ENCODE measurements at regions not wholly inside any gene's neighbourhood (a gene's known extent, or its start where the extent isn't known, plus 50 kb on each side); places are given as distances from the start of the nearest gene placed in this dataset.

- TF ChIP-seq ZNF792 (CRISPR knock-in tag; IDR thresholded peaks at IDR 0.05) = no peak
- TF ChIP-seq FOXP4 (CRISPR knock-in tag; IDR thresholded peaks at IDR 0.05) = peak; percentile 88
- TF ChIP-seq ZBTB7B (CRISPR knock-in tag; IDR thresholded peaks at IDR 0.05) = no peak
- TF ChIP-seq ZNF609 (CRISPR knock-in tag; IDR thresholded peaks at IDR 0.05; ENCODE audit: borderline replicate concordance) = peak; percentile 45; the same call in 1 of the 2 replicates
- TF ChIP-seq ZMYM2 (CRISPR knock-in tag; IDR thresholded peaks at IDR 0.05) = 0 out of 2 replicates have a peak, but pooled peaks have one; percentile 20
- no peak for TF ChIP-seq TFE3 (CRISPR knock-in tag; IDR thresholded peaks at IDR 0.05)
- TF ChIP-seq SMAD3 (CRISPR knock-in tag; IDR thresholded peaks at IDR 0.05) = peak; percentile 75; the same call in 1 of the 2 replicates
- no peak for TF ChIP-seq ZNF574 (CRISPR knock-in tag; IDR thresholded peaks at IDR 0.05)
- TF ChIP-seq KDM6A (CRISPR knock-in tag; IDR thresholded peaks at IDR 0.05; ENCODE audit: low read depth) = peak; percentile 62; the same call in 1 of the 2 replicates
- TF ChIP-seq ZNF460 (CRISPR knock-in tag; IDR thresholded peaks at IDR 0.05; ENCODE audit: borderline replicate concordance) = no peak
- TF ChIP-seq ERF (CRISPR knock-in tag; IDR thresholded peaks at IDR 0.05) = 0 out of 2 replicates have a peak, but pooled peaks have one; percentile 48
- TF ChIP-seq HNF4A (CRISPR knock-in tag; IDR thresholded peaks at IDR 0.05) = peak; percentile 83
- peak; percentile 47; the same call in 1 of the 2 replicates for TF ChIP-seq HMG20B (CRISPR knock-in tag; conservative IDR thresholded peaks at IDR 0.05)
- 0 out of 2 replicates have a peak, but pooled peaks have one; percentile 33 for TF ChIP-seq CREM (IDR thresholded peaks at IDR 0.05)
- TF ChIP-seq CREM (CRISPR knock-in tag; IDR thresholded peaks at IDR 0.05) = no peak
- peak; percentile 56; the same call in 1 of the 2 replicates for TF ChIP-seq HNF4G (IDR thresholded peaks at IDR 0.05; ENCODE audit: borderline replicate concordance, low read depth, low read length)
- TF ChIP-seq HNF4G (CRISPR knock-in tag; IDR thresholded peaks at IDR 0.05; ENCODE audit: borderline replicate concordance, low read depth) = no peak
Measured at GRCh38 chr18:70420146-70420898, 131.5 kb downstream of the SOCS6 start (continued).

All from HepG2 (cell line).